IMR-90 (cell line): ENCODE measurements at regions not wholly inside any gene's neighbourhood (a gene's known extent, or its start where the extent isn't known, plus 50 kb on each side); places are given as distances from the start of the nearest gene placed in this dataset.

Experiments
- ATAC-seq: fragments of 200-7000 bp; cut with Tn5 transposase; 2 replicates; pipeline ENCODE4 v1.9.1; 2020; ENCODE audit warnings: low read depth, mild to moderate bottlenecking, moderate library complexity
- BruUV-seq: library from RNA; stranded (reverse); fragments of 400-500 nt; replicated peaks from 2 replicates; lab custom pipeline; 2021; lab: Mats Ljungman, UMichigan
- CTCF ChIA-PET: fragments of 300-600 bp; formaldehyde crosslinking; extraction: SDS; loops from one replicate; lab custom pipeline; 2021; ENCODE audit warnings: antibody characterized with exemption; lab: Yijun Ruan, JAX
- POLR2A ChIA-PET: fragments of 300-600 bp; sonication (Branson Sonifier 250); formaldehyde crosslinking; loops from one replicate; lab custom pipeline; 2022; ENCODE audit warnings: antibody characterized with exemption; ENCODE audit not compliant: unreplicated experiment; lab: Charles Lee
- DNase-seq: peaks from one replicate; pipeline ENCODE4 v3.0.0; 2013
- H2AFZ ChIP-seq: replicated peaks from 2 replicates; pipeline ENCODE3; 2013; ENCODE audit warnings: low read length, mild to moderate bottlenecking; ENCODE audit not compliant: poor library complexity
- H2AK5ac ChIP-seq: 2 replicates; pipeline ENCODE4 v1.6.1; 2013; ENCODE audit warnings: low read depth, low read length, inconsistent platforms
- H2AK9ac ChIP-seq: replicated peaks from 2 replicates; pipeline ENCODE3; 2013; ENCODE audit warnings: mild to moderate bottlenecking, low read depth, low read length, moderate library complexity; ENCODE audit not compliant: poor library complexity
- H2BK120ac ChIP-seq: 2 replicates; pipeline ENCODE4 v1.6.1; 2013; ENCODE audit warnings: low read depth, low read length, inconsistent platforms
- H2BK15ac ChIP-seq: 3 replicates; pipeline ENCODE4 v1.6.1; 2013; ENCODE audit warnings: low read depth, low read length, inconsistent platforms
- H2BK20ac ChIP-seq: 2 replicates; pipeline ENCODE4 v1.6.1; 2013; ENCODE audit warnings: low read depth, mild to moderate bottlenecking, inconsistent platforms, low read length, moderate library complexity
- H2BK5ac ChIP-seq: 2 replicates; pipeline ENCODE4 v1.6.1; 2013; ENCODE audit warnings: mild to moderate bottlenecking, low read depth, low read length, inconsistent platforms; ENCODE audit not compliant: poor library complexity, severe bottlenecking
- H3K14ac ChIP-seq: replicated peaks from 2 replicates; pipeline ENCODE4 v1.6.1; 2013; ENCODE audit warnings: low read depth, low read length, inconsistent platforms
- H3K18ac ChIP-seq: 2 replicates; pipeline ENCODE4 v1.6.1; 2013; ENCODE audit warnings: low read depth, low read length, control low read depth
- H3K23ac ChIP-seq: 2 replicates; pipeline ENCODE4 v1.6.1; 2013; ENCODE audit warnings: low read depth, low read length, inconsistent platforms
- H3K27ac ChIP-seq: 2 replicates; pipeline ENCODE4 v1.5.1; 2013; ENCODE audit warnings: mild to moderate bottlenecking, control low read depth, low read length; ENCODE audit not compliant: insufficient read depth
- H3K27me3 ChIP-seq: 2 replicates; pipeline ENCODE4 v1.6.1; 2013; ENCODE audit warnings: low read length; ENCODE audit not compliant: control insufficient read depth, insufficient read depth
- H3K36me3 ChIP-seq: 2 replicates; pipeline ENCODE4 v1.6.1; 2013; ENCODE audit warnings: low read length, mixed read lengths; ENCODE audit not compliant: control insufficient read depth, insufficient read depth
- H3K4ac ChIP-seq: 2 replicates; pipeline ENCODE4 v1.6.1; 2013; ENCODE audit warnings: low read depth, low read length, inconsistent platforms
- H3K4me1 ChIP-seq: 2 replicates; pipeline ENCODE4 v1.6.1; 2013; ENCODE audit warnings: low read length, mixed read lengths; ENCODE audit not compliant: control insufficient read depth, insufficient read depth
- H3K4me2 ChIP-seq: 2 replicates; pipeline ENCODE4 v1.6.1; 2013; ENCODE audit warnings: low read depth, mild to moderate bottlenecking, control low read depth, low read length, moderate library complexity
- H3K4me3 ChIP-seq: 2 replicates; pipeline ENCODE4 v1.5.1; 2013; ENCODE audit warnings: low read depth, mild to moderate bottlenecking, control low read depth, low read length, moderate library complexity; ENCODE audit not compliant: insufficient read depth
- H3K56ac ChIP-seq: 2 replicates; pipeline ENCODE4 v1.6.1; 2013; ENCODE audit warnings: low read length, inconsistent platforms; ENCODE audit not compliant: insufficient read depth; ENCODE audit errors: extremely low read depth
- H3K79me1 ChIP-seq, 2 experiments: 2 replicates each; pipeline ENCODE4 v1.6.1; 2013; ENCODE audit warnings: low read length in 2 of 2, inconsistent platforms in 1 of 2, low read depth in 1 of 2
- H3K9ac ChIP-seq: 2 replicates; pipeline ENCODE4 v1.6.1; 2013; ENCODE audit warnings: low read depth, low read length, control low read depth
- H3K9me1 ChIP-seq: 2 replicates; pipeline ENCODE4 v1.6.1; 2013; ENCODE audit warnings: low read length, inconsistent platforms; ENCODE audit not compliant: insufficient read depth
- H3K9me3 ChIP-seq: 2 replicates; pipeline ENCODE4 v1.6.1; 2013; ENCODE audit warnings: low read length; ENCODE audit not compliant: control insufficient read depth, insufficient read depth
- H4K20me1 ChIP-seq: 2 replicates; pipeline ENCODE4 v1.6.1; 2013; ENCODE audit warnings: low read length, inconsistent platforms; ENCODE audit not compliant: insufficient read depth
- H4K5ac ChIP-seq: 2 replicates; pipeline ENCODE4 v1.6.1; 2013; ENCODE audit warnings: mild to moderate bottlenecking, low read depth, low read length, control low read depth
- H4K8ac ChIP-seq, 2 experiments: 2 replicates each; pipeline ENCODE4 v1.6.1; 2013; ENCODE audit warnings: low read depth in 2 of 2, low read length in 2 of 2, control low read depth in 1 of 2, inconsistent platforms in 1 of 2
- H4K91ac ChIP-seq: 2 replicates; pipeline ENCODE4 v1.6.1; 2013; ENCODE audit warnings: low read depth, low read length, inconsistent platforms; ENCODE audit not compliant: insufficient read depth
- CEBPB ChIP-seq: IDR thresholded peaks from 2 replicates; pipeline ENCODE4 v1.6.1; 2012; ENCODE audit warnings: low read depth, low read length, improper control_type of control experiment
- ELK1 ChIP-seq: fragments of 150-350 bp; IDR thresholded peaks from 2 replicates; pipeline ENCODE4 v1.6.1; 2016; ENCODE audit warnings: low read depth, mild to moderate bottlenecking, low read length, moderate library complexity, borderline replicate concordance
- FOS ChIP-seq: fragments of 150-350 bp; IDR thresholded peaks from 2 replicates; pipeline ENCODE4 v1.6.1; 2016; ENCODE audit warnings: low read depth, low read length
- MAZ ChIP-seq: IDR thresholded peaks from 2 replicates; pipeline ENCODE4 v1.6.1; 2012; ENCODE audit warnings: low read depth, mild to moderate bottlenecking, low read length, improper control_type of control experiment, moderate library complexity, borderline replicate concordance
- MXI1 ChIP-seq: IDR thresholded peaks from 2 replicates; pipeline ENCODE4 v1.6.1; 2012; ENCODE audit warnings: low read depth, mild to moderate bottlenecking, low read length, moderate library complexity, borderline replicate concordance
- NFE2L2 ChIP-seq: fragments of 150-350 bp; IDR thresholded peaks from 2 replicates; pipeline ENCODE4 v1.6.1; 2016; ENCODE audit warnings: low read depth, mild to moderate bottlenecking, low read length
- POLR2A ChIP-seq: IDR thresholded peaks from 2 replicates; pipeline ENCODE4 v1.6.1; 2012; ENCODE audit warnings: mild to moderate bottlenecking, low read depth, low read length
- RAD21 ChIP-seq: IDR thresholded peaks from 2 replicates; pipeline ENCODE4 v1.6.1; 2012; ENCODE audit warnings: low read length, improper control_type of control experiment
- RCOR1 ChIP-seq: IDR thresholded peaks from 2 replicates; pipeline ENCODE4 v1.6.1; 2012; ENCODE audit warnings: mild to moderate bottlenecking, low read length, improper control_type of control experiment; ENCODE audit not compliant: insufficient replicate concordance
- RFX5 ChIP-seq: IDR thresholded peaks from 2 replicates; pipeline ENCODE4 v1.8.0; 2012; ENCODE audit warnings: low read depth, mild to moderate bottlenecking, low read length, moderate library complexity
- SMC3 ChIP-seq: fragments of 150-350 bp; IDR thresholded peaks from 2 replicates; pipeline ENCODE4 v1.6.1; 2016; ENCODE audit warnings: low read depth, mild to moderate bottlenecking, antibody characterized with exemption, low read length, moderate library complexity
- USF2 ChIP-seq: fragments of 150-350 bp; IDR thresholded peaks from 2 replicates; pipeline ENCODE4 v1.6.1; 2017; ENCODE audit warnings: mild to moderate bottlenecking, antibody characterized with exemption, low read length, low read depth
- WGBS, 2 experiments: methylation state at CpG; one replicate each; pipeline versions ENCODE4 v1.1.5 to v1.1.7; 2013; ENCODE audit warnings: missing lambda C conversion rate in 2 of 2; ENCODE audit not compliant: insufficient read length in 1 of 2; ENCODE audit errors: extremely low coverage in 2 of 2; 5-methylcytosine and 5-hydroxymethylcytosine counted together
- dilution Hi-C: fragments of 300-500 bp; cut with HindIII; formaldehyde crosslinking; loops from one replicate; pipeline ENCODE4 v1.14.3; 2018; ENCODE audit warnings: low sequenced_read_pairs; ENCODE audit not compliant: unreplicated experiment
- in situ Hi-C: fragments of 300-500 bp; cut with MboI; formaldehyde crosslinking; loops from 3 replicates; pipeline ENCODE4 v1.14.3; 2019; ENCODE audit warnings: low sequenced_read_pairs, inconsistent platforms, mixed read lengths
- intact Hi-C: fragments of 100-400 bp; cut with micrococcal nuclease; formaldehyde crosslinking; loops from 2 replicates; pipeline ENCODE4 v1.10.0; 2022
- TF ChIP-seq, protein P1 (sequence below): conservative IDR thresholded peaks from 2 replicates; pipeline ENCODE4 v1.5.1; 2012; ENCODE audit warnings: mild to moderate bottlenecking, low read depth, low read length, improper control_type of control experiment

- TF ChIP-seq NFE2L2 (no peak), FOS (no peak), RFX5 (no peak), MXI1 (no peak), RCOR1 (no peak), RAD21 (no peak), CEBPB (no peak), MAZ (no peak), ELK1 (no peak), USF2 (no peak), POLR2A (no peak), SMC3 (no peak)
- TF ChIP-seq, protein P1, sequence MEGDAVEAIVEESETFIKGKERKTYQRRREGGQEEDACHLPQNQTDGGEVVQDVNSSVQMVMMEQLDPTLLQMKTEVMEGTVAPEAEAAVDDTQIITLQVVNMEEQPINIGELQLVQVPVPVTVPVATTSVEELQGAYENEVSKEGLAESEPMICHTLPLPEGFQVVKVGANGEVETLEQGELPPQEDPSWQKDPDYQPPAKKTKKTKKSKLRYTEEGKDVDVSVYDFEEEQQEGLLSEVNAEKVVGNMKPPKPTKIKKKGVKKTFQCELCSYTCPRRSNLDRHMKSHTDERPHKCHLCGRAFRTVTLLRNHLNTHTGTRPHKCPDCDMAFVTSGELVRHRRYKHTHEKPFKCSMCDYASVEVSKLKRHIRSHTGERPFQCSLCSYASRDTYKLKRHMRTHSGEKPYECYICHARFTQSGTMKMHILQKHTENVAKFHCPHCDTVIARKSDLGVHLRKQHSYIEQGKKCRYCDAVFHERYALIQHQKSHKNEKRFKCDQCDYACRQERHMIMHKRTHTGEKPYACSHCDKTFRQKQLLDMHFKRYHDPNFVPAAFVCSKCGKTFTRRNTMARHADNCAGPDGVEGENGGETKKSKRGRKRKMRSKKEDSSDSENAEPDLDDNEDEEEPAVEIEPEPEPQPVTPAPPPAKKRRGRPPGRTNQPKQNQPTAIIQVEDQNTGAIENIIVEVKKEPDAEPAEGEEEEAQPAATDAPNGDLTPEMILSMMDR = no peak
- ChIA-PET POLR2A (no interaction called here), CTCF (no interaction called here)
- Histone ChIP-seq H3K4ac (no peak overlapping the region), H3K9me3 (no peaks in the 10 kb centered on the region; the same call in 1 of the 2 replicates), H3K56ac (no peak overlapping the region), H4K91ac (no peak overlapping the region), H3K9ac (no peak overlapping the region), H3K14ac (no peak overlapping the region), H2AK9ac (no peak overlapping the region), H3K23ac (no peak overlapping the region), H2BK15ac (no peak overlapping the region), H3K27ac (no peak overlapping the region), H3K27me3 (no peaks in the 10 kb centered on the region), H2BK120ac (no peak overlapping the region), H4K8ac (no peak overlapping the region), H4K5ac (no peak overlapping the region), H3K36me3 (no peaks in the 10 kb centered on the region), H3K4me2 (no peak overlapping the region), H2BK20ac (no peak overlapping the region), H3K79me1 (no peaks in the 10 kb centered on the region), H3K4me3 (no peak overlapping the region), H4K20me1 (no peaks in the 10 kb centered on the region), H3K18ac (no peak overlapping the region), H2AK5ac (no peak overlapping the region), H2AFZ (no peak overlapping the region), H2BK5ac (no peak overlapping the region), H3K4me1 (no peaks in the 10 kb centered on the region), H3K9me1 (no peaks in the 10 kb centered on the region)
- no peak for DNase-seq
- ATAC-seq = no peak
- in situ Hi-C loops = no loop called here
- dilution Hi-C loops = no loop called here
- no TSS peak for BruUV-seq
- intact Hi-C loops = no loop called here
- WGBS, 2 experiments = 100% methylated on average over 17 of the region's 62 CpGs; no CpG with 5 or more reads in 1 of the 2 experiments
Measured at GRCh38 chr14:84399296-84399910, 1130.5 kb upstream of the FLRT2 start.
